ENCODE measurements at regions not wholly inside any gene's neighbourhood (a gene's known extent, or its start where the extent isn't known, plus 50 kb on each side); places are given as distances from the start of the nearest gene placed in this dataset.

GRCh38 chr20:58150772-58151171 lies 77.7 kb downstream of the ANKRD60 start:
- H3K4me3 ChIP-seq (ENCODE audit: low read depth, low read length) = no peak overlapping the region
- no peak for DNase-seq (ENCODE audit: low read depth)
- TF ChIP-seq MAX (IDR thresholded peaks at IDR 0.05; ENCODE audit: low read depth, low read length) (no peak), CTCF (IDR thresholded peaks at IDR 0.05; ENCODE audit: low read depth, low read length) (no peak), MYC (IDR thresholded peaks at IDR 0.05; ENCODE audit: low read depth, low read length) (no peak), POLR2A (IDR thresholded peaks at IDR 0.05; ENCODE audit: extremely low read depth, insufficient read length) (no peak)

- no peak overlapping the region for H3K4me3 ChIP-seq (ENCODE audit: low read depth, low read length)
- TF ChIP-seq MAX (IDR thresholded peaks at IDR 0.05; ENCODE audit: low read depth, low read length) (no peak), MYC (IDR thresholded peaks at IDR 0.05; ENCODE audit: low read depth, low read length) (no peak), CTCF (IDR thresholded peaks at IDR 0.05; ENCODE audit: low read depth, low read length) (no peak), POLR2A (IDR thresholded peaks at IDR 0.05; ENCODE audit: extremely low read depth, insufficient read length) (no peak)
- DNase-seq (ENCODE audit: low read depth) = no peak
Observed at GRCh38 chr20:58149437-58150091, 78.9 kb downstream of the ANKRD60 start.

- no peak overlapping the region for H3K4me3 ChIP-seq (ENCODE audit: low read depth, low read length)
- DNase-seq (ENCODE audit: low read depth) = no peak
- TF ChIP-seq CTCF (IDR thresholded peaks at IDR 0.05; ENCODE audit: low read depth, low read length) (no peak), MAX (IDR thresholded peaks at IDR 0.05; ENCODE audit: low read depth, low read length) (no peak), MYC (IDR thresholded peaks at IDR 0.05; ENCODE audit: low read depth, low read length) (no peak), POLR2A (IDR thresholded peaks at IDR 0.05; ENCODE audit: extremely low read depth, insufficient read length) (no peak)
Observed at GRCh38 chr20:58148891-58149290, 79.6 kb downstream of the ANKRD60 start.

GRCh38 chr20:58147628-58148370 lies 80.7 kb downstream of the ANKRD60 start:
- no peak for TF ChIP-seq CTCF (IDR thresholded peaks at IDR 0.05; ENCODE audit: low read depth, low read length)
- H3K4me3 ChIP-seq (ENCODE audit: low read depth, low read length) = no peak overlapping the region
- peak; percentile 12 for DNase-seq (ENCODE audit: low read depth)

GRCh38 chr20:58146746-58147140 lies 81.7 kb downstream of the ANKRD60 start:
- no peak overlapping the region for H3K4me3 ChIP-seq (ENCODE audit: low read depth, low read length)
- DNase-seq (ENCODE audit: low read depth) = no peak
- TF ChIP-seq MAX (IDR thresholded peaks at IDR 0.05; ENCODE audit: low read depth, low read length) = no peak
- no peak for TF ChIP-seq CTCF (IDR thresholded peaks at IDR 0.05; ENCODE audit: low read depth, low read length)

Measured in NB4 (cell line).